A673 (cell line): ENCODE measurements at regions not wholly inside any gene's neighbourhood (a gene's known extent, or its start where the extent isn't known, plus 50 kb on each side); places are given as distances from the start of the nearest gene placed in this dataset.

Experiments
- BruUV-seq: library from RNA; stranded (reverse); fragments of 400-500 nt; replicated peaks from 2 replicates; lab custom pipeline; 2021; lab: Mats Ljungman, UMichigan
- CTCF ChIA-PET: fragments of 300-600 bp; sonication (Branson Sonifier 250); formaldehyde crosslinking; loops from one replicate; lab custom pipeline; 2022; ENCODE audit warnings: antibody characterized with exemption; lab: Charles Lee
- POLR2A ChIA-PET: fragments of 300-600 bp; sonication (Branson Sonifier 250); formaldehyde crosslinking; loops from one replicate; lab custom pipeline; 2022; ENCODE audit warnings: antibody characterized with exemption; ENCODE audit not compliant: low non-redundant PET; lab: Charles Lee
- DNase-seq: peaks from one replicate; pipeline ENCODE4 v3.0.0-alpha.2; 2015; ENCODE audit warnings: low spot score
- H3K27ac ChIP-seq: fragments of 200-600 bp; sonication (generic); 2 replicates; pipeline ENCODE4 v1.5.1; 2016; ENCODE audit warnings: mixed run types, low read depth, mild to moderate bottlenecking, mixed read lengths, antibody characterized with exemption, low read length; ENCODE audit not compliant: poor library complexity, severe bottlenecking
- H3K27me3 ChIP-seq: fragments of 200-600 bp; sonication (generic); replicated peaks from 2 replicates; pipeline ENCODE4 v1.6.1; 2017; ENCODE audit warnings: mixed run types, low read depth, mild to moderate bottlenecking, mixed read lengths, antibody characterized with exemption, low read length; ENCODE audit not compliant: insufficient read depth, poor library complexity
- H3K36me3 ChIP-seq: fragments of 200-600 bp; sonication (generic); 2 replicates; pipeline ENCODE4 v1.6.1; 2016; ENCODE audit warnings: mixed run types, mild to moderate bottlenecking, mixed read lengths, antibody characterized with exemption, low read length; ENCODE audit not compliant: insufficient read depth, poor library complexity, severe bottlenecking
- H3K4me1 ChIP-seq: fragments of 200-600 bp; sonication (generic); 2 replicates; pipeline ENCODE4 v1.6.1; 2017; ENCODE audit warnings: mixed run types, mild to moderate bottlenecking, mixed read lengths, antibody characterized with exemption, low read length; ENCODE audit not compliant: insufficient read depth, poor library complexity, severe bottlenecking
- H3K4me3 ChIP-seq: fragments of 200-600 bp; sonication (generic); 2 replicates; pipeline ENCODE4 v1.5.1; 2016; ENCODE audit warnings: low read depth, mixed run types, mild to moderate bottlenecking, mixed read lengths, low read length; ENCODE audit not compliant: poor library complexity, severe bottlenecking
- H3K9me3 ChIP-seq: fragments of 200-600 bp; sonication (generic); 2 replicates; pipeline ENCODE4 v1.6.1; 2016; ENCODE audit warnings: mixed run types, low read depth, mild to moderate bottlenecking, mixed read lengths, antibody characterized with exemption, low read length; ENCODE audit not compliant: poor library complexity, severe bottlenecking
- EZH2 ChIP-seq: fragments of 200-600 bp; sonication (generic); IDR thresholded peaks from 2 replicates; pipeline ENCODE4 v1.6.1; 2017; ENCODE audit warnings: borderline replicate concordance, low read depth, mild to moderate bottlenecking, mixed read lengths, antibody characterized with exemption, low read length; ENCODE audit not compliant: poor library complexity, severe bottlenecking
- intact Hi-C: fragments of 100-400 bp; cut with micrococcal nuclease; formaldehyde crosslinking; loops from one replicate; pipeline ENCODE4 v1.10.0; 2022; ENCODE audit not compliant: unreplicated experiment
- TF ChIP-seq, protein P1 (sequence below): fragments of 300-800, 200-600 bp; sonication (generic); conservative IDR thresholded peaks from 2 replicates; pipeline ENCODE4 v1.5.1; 2017; ENCODE audit warnings: low read depth, mild to moderate bottlenecking, antibody characterized with exemption, low read length, moderate library complexity, mixed read lengths

DNA sequence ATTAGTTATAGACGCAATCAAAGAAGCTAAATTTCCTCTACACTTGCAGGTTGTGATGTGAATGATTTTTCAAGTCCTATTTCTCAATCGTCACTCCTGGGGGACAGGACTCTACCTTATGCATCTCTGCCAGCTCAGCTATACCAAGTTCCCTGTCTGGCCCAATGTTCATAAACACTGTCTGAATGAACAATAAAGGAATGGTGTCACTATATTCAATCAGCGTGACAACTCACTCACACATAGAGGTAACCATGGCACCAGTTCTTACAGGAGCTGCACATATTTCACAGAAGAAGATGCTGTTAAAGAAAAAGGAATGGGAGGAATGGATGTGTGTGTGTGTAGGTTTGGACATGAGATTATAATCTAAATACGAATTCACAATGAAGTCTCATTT is 280.6 kb downstream of the PPP1R2C start:
- no TSS peak for BruUV-seq

DNA sequence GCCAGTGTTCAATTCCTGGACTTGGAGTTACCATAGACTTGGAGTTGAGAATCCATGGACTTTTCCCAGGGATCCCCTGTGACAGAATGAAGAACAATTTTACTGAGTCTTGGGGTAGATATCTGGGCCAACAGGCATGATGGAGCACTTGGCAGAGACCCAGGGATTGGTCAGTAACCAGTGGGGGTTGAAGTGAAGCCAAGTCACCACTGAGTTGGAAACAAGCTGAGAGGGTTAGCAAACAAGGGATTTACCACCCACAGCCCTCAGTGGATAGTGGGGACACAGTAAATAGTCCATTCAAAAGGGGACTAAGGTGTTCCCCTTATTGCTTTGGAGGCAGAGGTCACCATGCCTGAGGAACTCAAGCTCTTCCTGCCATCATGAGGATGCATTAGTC is 281.7 kb downstream of the PPP1R2C start:
- no peak overlapping the region for H3K27ac ChIP-seq
- BruUV-seq: no TSS peak
- ChIA-PET CTCF (no interaction called here), POLR2A (no interaction called here)
- H3K9me3 ChIP-seq: no peaks in the 10 kb centered on the region
- H3K27me3 ChIP-seq: no peaks in the 10 kb centered on the region
- TF ChIP-seq EZH2: no peak
- TF ChIP-seq, protein P1, sequence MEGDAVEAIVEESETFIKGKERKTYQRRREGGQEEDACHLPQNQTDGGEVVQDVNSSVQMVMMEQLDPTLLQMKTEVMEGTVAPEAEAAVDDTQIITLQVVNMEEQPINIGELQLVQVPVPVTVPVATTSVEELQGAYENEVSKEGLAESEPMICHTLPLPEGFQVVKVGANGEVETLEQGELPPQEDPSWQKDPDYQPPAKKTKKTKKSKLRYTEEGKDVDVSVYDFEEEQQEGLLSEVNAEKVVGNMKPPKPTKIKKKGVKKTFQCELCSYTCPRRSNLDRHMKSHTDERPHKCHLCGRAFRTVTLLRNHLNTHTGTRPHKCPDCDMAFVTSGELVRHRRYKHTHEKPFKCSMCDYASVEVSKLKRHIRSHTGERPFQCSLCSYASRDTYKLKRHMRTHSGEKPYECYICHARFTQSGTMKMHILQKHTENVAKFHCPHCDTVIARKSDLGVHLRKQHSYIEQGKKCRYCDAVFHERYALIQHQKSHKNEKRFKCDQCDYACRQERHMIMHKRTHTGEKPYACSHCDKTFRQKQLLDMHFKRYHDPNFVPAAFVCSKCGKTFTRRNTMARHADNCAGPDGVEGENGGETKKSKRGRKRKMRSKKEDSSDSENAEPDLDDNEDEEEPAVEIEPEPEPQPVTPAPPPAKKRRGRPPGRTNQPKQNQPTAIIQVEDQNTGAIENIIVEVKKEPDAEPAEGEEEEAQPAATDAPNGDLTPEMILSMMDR: no peak
- H3K36me3 ChIP-seq: no peaks in the 10 kb centered on the region
- intact Hi-C loops: no loop called here
- no peaks in the 10 kb centered on the region for H3K4me1 ChIP-seq
- no peak for DNase-seq
- no peak overlapping the region for H3K4me3 ChIP-seq

More for the DNA sequence above, 280.6 kb downstream of the PPP1R2C start:
- no peak for DNase-seq
- H3K4me1 ChIP-seq: no peaks in the 10 kb centered on the region
- H3K36me3 ChIP-seq: no peaks in the 10 kb centered on the region
- no peak for TF ChIP-seq EZH2
- TF ChIP-seq, protein P1: no peak
- intact Hi-C loops: no loop called here
- no peaks in the 10 kb centered on the region for H3K27me3 ChIP-seq
- no peak overlapping the region for H3K27ac ChIP-seq
- CTCF ChIA-PET: no interaction called here
- no peak overlapping the region for H3K4me3 ChIP-seq
- H3K9me3 ChIP-seq: no peaks in the 10 kb centered on the region
- POLR2A ChIA-PET: no interaction called here

DNA sequence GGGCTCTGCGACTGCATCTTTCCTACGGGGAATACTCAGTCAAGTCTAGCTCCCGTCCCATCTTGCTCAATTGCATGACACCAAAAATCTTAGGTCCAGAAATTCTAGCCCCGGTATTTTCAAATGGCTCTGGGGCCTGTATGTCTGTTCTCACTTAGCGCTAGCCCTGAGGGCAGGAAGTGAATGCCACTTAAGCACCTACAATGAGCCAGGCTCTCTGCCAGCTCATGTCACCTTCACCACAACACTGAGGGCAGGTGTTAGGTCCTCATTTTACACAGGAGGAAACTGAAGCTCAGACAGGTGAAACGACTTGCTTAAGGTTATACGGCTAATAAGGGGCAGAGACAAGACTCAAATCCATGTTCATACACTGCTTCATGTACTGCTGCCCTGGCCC is 282.8 kb downstream of the PPP1R2C start:
- ChIA-PET CTCF (no interaction called here), POLR2A (no interaction called here)
- Histone ChIP-seq H3K27ac (no peak overlapping the region), H3K4me3 (no peak overlapping the region), H3K9me3 (no peaks in the 10 kb centered on the region), H3K27me3 (no peaks in the 10 kb centered on the region), H3K4me1 (no peaks in the 10 kb centered on the region), H3K36me3 (no peaks in the 10 kb centered on the region)
- DNase-seq: no peak
- BruUV-seq: no TSS peak
- intact Hi-C loops: no loop called here
- no peak for TF ChIP-seq EZH2
- TF ChIP-seq, protein P1: no peak
